ENCODE measurements at regions not wholly inside any gene's neighbourhood (a gene's known extent, or its start where the extent isn't known, plus 50 kb on each side); places are given as distances from the start of the nearest gene placed in this dataset.

DNA sequence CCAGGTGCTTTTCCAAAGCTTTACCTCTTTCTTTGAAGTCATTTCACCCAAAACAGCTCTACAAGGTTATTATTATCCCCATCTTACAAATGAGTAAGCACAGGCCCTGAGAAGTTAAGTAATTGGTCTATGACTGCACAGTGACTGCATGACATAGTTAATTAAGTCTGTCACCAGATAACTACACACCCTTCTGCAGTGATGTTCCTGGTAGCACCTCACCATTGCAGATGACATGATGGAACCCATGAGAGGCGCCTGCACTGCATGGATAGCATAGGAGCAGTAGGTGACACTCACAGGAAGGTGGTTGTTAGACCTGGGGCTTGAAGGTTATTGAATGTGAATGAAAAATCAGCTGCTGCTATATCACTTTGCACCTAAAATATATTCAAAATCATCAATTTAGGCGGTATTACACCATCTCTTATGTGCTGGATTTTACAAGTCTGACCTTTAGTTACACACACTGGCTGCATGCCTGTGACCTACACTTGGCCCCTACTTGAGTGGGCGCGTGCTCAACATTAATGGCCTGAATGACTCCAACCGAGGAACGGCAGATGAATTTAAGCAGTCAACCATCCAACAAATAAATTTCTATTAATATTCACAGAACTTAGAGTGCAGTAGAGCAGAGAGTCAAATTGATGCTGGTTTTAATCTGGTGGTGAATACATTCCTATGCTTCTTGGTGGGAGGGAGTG, 239.6 kb downstream of the CDH11 start:
- TF ChIP-seq CHD1 (IDR thresholded peaks at IDR 0.05; ENCODE audit: low read depth, low read length) (no peak), CHD2 (IDR thresholded peaks at IDR 0.05; ENCODE audit: borderline replicate concordance, low read depth, low read length) (no peak), CEBPB (IDR thresholded peaks at IDR 0.05; ENCODE audit: borderline replicate concordance in 1 of 2, low read depth in 2 of 2, low read length in 2 of 2) (no peak), RAD21 (IDR thresholded peaks at IDR 0.05; ENCODE audit: insufficient read depth, low read depth, low read length) (no peak)
- TF ChIP-seq, protein P1, sequence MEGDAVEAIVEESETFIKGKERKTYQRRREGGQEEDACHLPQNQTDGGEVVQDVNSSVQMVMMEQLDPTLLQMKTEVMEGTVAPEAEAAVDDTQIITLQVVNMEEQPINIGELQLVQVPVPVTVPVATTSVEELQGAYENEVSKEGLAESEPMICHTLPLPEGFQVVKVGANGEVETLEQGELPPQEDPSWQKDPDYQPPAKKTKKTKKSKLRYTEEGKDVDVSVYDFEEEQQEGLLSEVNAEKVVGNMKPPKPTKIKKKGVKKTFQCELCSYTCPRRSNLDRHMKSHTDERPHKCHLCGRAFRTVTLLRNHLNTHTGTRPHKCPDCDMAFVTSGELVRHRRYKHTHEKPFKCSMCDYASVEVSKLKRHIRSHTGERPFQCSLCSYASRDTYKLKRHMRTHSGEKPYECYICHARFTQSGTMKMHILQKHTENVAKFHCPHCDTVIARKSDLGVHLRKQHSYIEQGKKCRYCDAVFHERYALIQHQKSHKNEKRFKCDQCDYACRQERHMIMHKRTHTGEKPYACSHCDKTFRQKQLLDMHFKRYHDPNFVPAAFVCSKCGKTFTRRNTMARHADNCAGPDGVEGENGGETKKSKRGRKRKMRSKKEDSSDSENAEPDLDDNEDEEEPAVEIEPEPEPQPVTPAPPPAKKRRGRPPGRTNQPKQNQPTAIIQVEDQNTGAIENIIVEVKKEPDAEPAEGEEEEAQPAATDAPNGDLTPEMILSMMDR (IDR thresholded peaks at IDR 0.05 in 2 of 3, conservative IDR thresholded peaks at IDR 0.05 in 1 of 3; ENCODE audit: control insufficient read depth in 2 of 3, extremely low read depth in 1 of 3, insufficient read depth in 1 of 3, low read depth in 3 of 3, low read length in 3 of 3): no peak
